ENCODE measurements at regions not wholly inside any gene's neighbourhood (a gene's known extent, or its start where the extent isn't known, plus 50 kb on each side); places are given as distances from the start of the nearest gene placed in this dataset.
"Not testable (repeated sequence)": the region's sequence is repeated elsewhere in the genome, so short reads cannot be mapped to it uniquely, and the experiment has no call there.

GRCh38 chr3:34020726-34021680, 222.6 kb downstream of the PDCD6IP start:
- in situ Hi-C loops (cut with HindIII; ENCODE audit: low pct_unique_long_range_greater_than_20kb, low sequenced_read_pairs): no loop called here
- DNase-seq (ENCODE audit: low read depth in 1 of 2, low spot score in 1 of 2): no peak
- TF ChIP-seq JUND (IDR thresholded peaks at IDR 0.05; ENCODE audit: low read depth): no peak

GRCh38 chr3:34022147-34022546, 223.7 kb downstream of the PDCD6IP start:
- no peak for TF ChIP-seq JUND (IDR thresholded peaks at IDR 0.05; ENCODE audit: low read depth)
- in situ Hi-C loops (cut with HindIII; ENCODE audit: low pct_unique_long_range_greater_than_20kb, low sequenced_read_pairs): no loop called here
- DNase-seq (ENCODE audit: low read depth in 1 of 2, low spot score in 1 of 2): no peak

GRCh38 chr3:34024447-34025240, 226.2 kb downstream of the PDCD6IP start:
- in situ Hi-C loops (cut with HindIII; ENCODE audit: low pct_unique_long_range_greater_than_20kb, low sequenced_read_pairs): no loop called here
- no peak for DNase-seq (ENCODE audit: low read depth in 1 of 2, low spot score in 1 of 2)
- no peak for TF ChIP-seq JUND (IDR thresholded peaks at IDR 0.05; ENCODE audit: low read depth)

GRCh38 chr3:34033839-34034238, 235.4 kb downstream of the PDCD6IP start:
- in situ Hi-C loops (cut with HindIII; ENCODE audit: low pct_unique_long_range_greater_than_20kb, low sequenced_read_pairs): no loop called here
- no peak for DNase-seq (ENCODE audit: low read depth in 1 of 2, low spot score in 1 of 2)
- TF ChIP-seq JUND (IDR thresholded peaks at IDR 0.05; ENCODE audit: low read depth): no peak

GRCh38 chr3:34034840-34035239, 236.4 kb downstream of the PDCD6IP start:
- in situ Hi-C loops (cut with HindIII; ENCODE audit: low pct_unique_long_range_greater_than_20kb, low sequenced_read_pairs): no loop called here
- no peak for TF ChIP-seq JUND (IDR thresholded peaks at IDR 0.05; ENCODE audit: low read depth)
- DNase-seq (ENCODE audit: low read depth in 1 of 2, low spot score in 1 of 2): no peak

GRCh38 chr3:34035775-34036174, 237.3 kb downstream of the PDCD6IP start:
- no peak for DNase-seq (ENCODE audit: low read depth in 1 of 2, low spot score in 1 of 2)
- in situ Hi-C loops (cut with HindIII; ENCODE audit: low pct_unique_long_range_greater_than_20kb, low sequenced_read_pairs): no loop called here
- TF ChIP-seq JUND (IDR thresholded peaks at IDR 0.05; ENCODE audit: low read depth): no peak

GRCh38 chr3:34037260-34037659, 238.8 kb downstream of the PDCD6IP start:
- no peak for TF ChIP-seq JUND (IDR thresholded peaks at IDR 0.05; ENCODE audit: low read depth)
- no peak for DNase-seq (ENCODE audit: low read depth in 1 of 2, low spot score in 1 of 2)
- in situ Hi-C loops (cut with HindIII; ENCODE audit: low pct_unique_long_range_greater_than_20kb, low sequenced_read_pairs): no loop called here

- TF ChIP-seq JUND (IDR thresholded peaks at IDR 0.05; ENCODE audit: low read depth): no peak
- in situ Hi-C loops (cut with HindIII; ENCODE audit: low pct_unique_long_range_greater_than_20kb, low sequenced_read_pairs): no loop called here
- DNase-seq (ENCODE audit: low read depth in 1 of 2, low spot score in 1 of 2): no peak
Observed at GRCh38 chr3:34038131-34038530, 239.7 kb downstream of the PDCD6IP start.

GRCh38 chr3:34046154-34046553, 247.7 kb downstream of the PDCD6IP start:
- in situ Hi-C loops (cut with HindIII; ENCODE audit: low pct_unique_long_range_greater_than_20kb, low sequenced_read_pairs): no loop called here
- TF ChIP-seq JUND (IDR thresholded peaks at IDR 0.05; ENCODE audit: low read depth): no peak
- DNase-seq (ENCODE audit: low read depth in 1 of 2, low spot score in 1 of 2): no peak

GRCh38 chr3:34053626-34054025, 255.2 kb downstream of the PDCD6IP start:
- TF ChIP-seq JUND (IDR thresholded peaks at IDR 0.05; ENCODE audit: low read depth): no peak
- in situ Hi-C loops (cut with HindIII; ENCODE audit: low pct_unique_long_range_greater_than_20kb, low sequenced_read_pairs): no loop called here

GRCh38 chr3:34056181-34056910, 257.9 kb downstream of the PDCD6IP start:
- no peak for TF ChIP-seq JUND (IDR thresholded peaks at IDR 0.05; ENCODE audit: low read depth)
- in situ Hi-C loops (cut with HindIII; ENCODE audit: low pct_unique_long_range_greater_than_20kb, low sequenced_read_pairs): no loop called here
- DNase-seq (ENCODE audit: low read depth in 1 of 2, low spot score in 1 of 2): no peak

More at GRCh38 chr3:34053626-34054025, 255.2 kb downstream of the PDCD6IP start:
- no peak for DNase-seq (ENCODE audit: low read depth in 1 of 2, low spot score in 1 of 2)

GRCh38 chr3:34056951-34057390, 258.5 kb downstream of the PDCD6IP start:
- TF ChIP-seq JUND (IDR thresholded peaks at IDR 0.05; ENCODE audit: low read depth): no peak
- no peak for DNase-seq (ENCODE audit: low read depth in 1 of 2, low spot score in 1 of 2)
- in situ Hi-C loops (cut with HindIII; ENCODE audit: low pct_unique_long_range_greater_than_20kb, low sequenced_read_pairs): no loop called here

- in situ Hi-C loops (cut with HindIII; ENCODE audit: low pct_unique_long_range_greater_than_20kb, low sequenced_read_pairs): not testable (repeated sequence)
Observed at GRCh38 chr3:34060995-34061394, 262.6 kb downstream of the PDCD6IP start.

More at GRCh38 chr3:34060995-34061394, 262.6 kb downstream of the PDCD6IP start:
- not testable (repeated sequence) for DNase-seq (ENCODE audit: low read depth in 1 of 2, low spot score in 1 of 2)
